ENCODE measurements at regions not wholly inside any gene's neighbourhood (a gene's known extent, or its start where the extent isn't known, plus 50 kb on each side); places are given as distances from the start of the nearest gene placed in this dataset.
"Not testable (repeated sequence)": the region's sequence is repeated elsewhere in the genome, so short reads cannot be mapped to it uniquely, and the experiment has no call there.

DNA sequence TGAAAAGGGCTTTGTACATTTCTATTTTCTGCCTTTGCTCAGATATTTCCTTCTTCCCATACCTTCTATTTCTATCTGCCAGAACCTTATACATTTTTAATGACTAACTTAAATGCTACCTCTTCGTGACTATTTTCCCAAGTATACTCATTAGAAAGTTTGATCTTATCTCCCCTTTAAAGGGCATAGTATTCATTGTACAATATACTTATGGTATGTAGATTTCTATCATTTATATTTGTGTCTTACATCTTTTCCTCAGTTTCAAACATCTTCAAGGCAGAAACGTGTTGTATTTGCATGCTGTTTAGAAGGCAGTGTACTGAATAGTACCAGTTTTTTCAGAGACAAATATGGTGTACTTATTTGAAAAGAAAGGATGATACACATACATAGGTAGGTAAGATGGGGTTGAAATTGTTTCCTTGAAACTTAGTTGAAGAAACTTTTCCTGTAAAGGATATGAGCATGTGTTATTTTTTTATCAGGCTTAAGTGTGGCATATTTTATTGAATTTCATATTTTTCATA, 518.1 kb upstream of the NUDT12 start:
- DNase-seq, result no peak

- not testable (repeated sequence) for DNase-seq
Observed at GRCh38 chr5:104079861-104080645, 517.5 kb upstream of the NUDT12 start.

GRCh38 chr5:104071887-104072286, 509.3 kb upstream of the NUDT12 start:
- no peak for DNase-seq

GRCh38 chr5:104062621-104063377, 500.2 kb upstream of the NUDT12 start:
- no peak for DNase-seq

DNA sequence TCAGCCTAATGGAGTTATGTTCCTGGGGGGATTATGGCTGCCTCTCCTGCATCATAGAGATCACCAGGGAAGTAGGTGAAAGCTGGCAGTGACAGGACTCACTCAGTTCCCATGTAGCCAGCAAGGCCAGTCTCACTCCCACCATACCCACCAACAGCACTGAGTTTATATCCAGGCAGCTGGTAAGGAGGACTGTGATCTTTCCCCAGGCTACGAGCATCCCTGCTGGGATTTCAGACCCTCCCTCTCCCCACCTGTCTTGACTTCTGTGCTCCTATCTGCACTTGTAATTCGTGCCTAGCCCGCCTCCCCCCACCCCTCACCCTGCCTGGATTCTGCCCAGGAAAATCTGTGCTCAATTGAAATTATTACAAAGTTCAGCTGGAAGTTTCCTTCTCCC, 499.1 kb upstream of the NUDT12 start:
- DNase-seq, result no peak

GRCh38 chr5:104053353-104053649, 490.7 kb upstream of the NUDT12 start:
- DNase-seq, result no peak

GRCh38 chr5:104052558-104053352, 490.2 kb upstream of the NUDT12 start:
- no peak for DNase-seq

- no peak for DNase-seq
Observed at GRCh38 chr5:104050436-104050835, 487.8 kb upstream of the NUDT12 start.

- no peak for DNase-seq
Observed at GRCh38 chr5:104049752-104050151, 487.2 kb upstream of the NUDT12 start.

DNA sequence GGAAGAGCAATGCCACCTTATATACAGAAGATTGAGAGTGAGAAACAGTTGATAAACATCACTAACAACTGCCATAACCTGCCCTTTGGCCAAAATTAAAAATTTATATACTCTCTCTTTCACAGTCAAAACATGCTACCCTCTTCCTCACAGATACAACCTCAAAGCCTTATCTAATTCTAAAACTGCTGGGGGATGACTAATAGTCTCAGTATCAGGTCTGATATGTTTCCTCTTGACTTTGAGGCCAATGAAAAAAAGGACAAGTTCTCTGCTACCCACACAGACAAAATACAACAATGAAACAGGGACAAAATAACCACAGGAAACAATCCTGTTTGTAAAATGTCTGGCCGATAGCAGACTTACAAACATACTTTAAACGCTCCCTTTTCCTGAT, 485.6 kb upstream of the NUDT12 start:
- no peak for DNase-seq

DNA sequence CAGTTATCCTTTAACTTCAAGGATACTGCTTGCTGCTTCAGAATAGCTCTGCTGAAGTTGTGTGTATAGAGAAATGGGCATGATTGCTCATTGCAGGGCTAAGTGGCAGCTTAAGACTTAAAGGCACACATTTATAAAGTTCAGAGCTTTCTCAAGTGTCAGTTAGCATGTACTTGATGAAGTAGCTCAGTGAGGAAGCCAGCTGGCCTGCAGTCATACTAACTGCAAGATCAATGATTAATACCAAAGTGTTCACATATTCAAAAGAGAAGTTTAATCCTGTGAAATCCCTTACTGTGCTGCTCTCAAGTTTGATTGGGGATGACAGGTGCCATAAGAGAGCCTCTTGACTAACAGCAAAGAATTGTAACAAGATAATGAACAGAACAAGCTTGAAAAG, 483.4 kb upstream of the NUDT12 start:
- DNase-seq, result no peak

DNA sequence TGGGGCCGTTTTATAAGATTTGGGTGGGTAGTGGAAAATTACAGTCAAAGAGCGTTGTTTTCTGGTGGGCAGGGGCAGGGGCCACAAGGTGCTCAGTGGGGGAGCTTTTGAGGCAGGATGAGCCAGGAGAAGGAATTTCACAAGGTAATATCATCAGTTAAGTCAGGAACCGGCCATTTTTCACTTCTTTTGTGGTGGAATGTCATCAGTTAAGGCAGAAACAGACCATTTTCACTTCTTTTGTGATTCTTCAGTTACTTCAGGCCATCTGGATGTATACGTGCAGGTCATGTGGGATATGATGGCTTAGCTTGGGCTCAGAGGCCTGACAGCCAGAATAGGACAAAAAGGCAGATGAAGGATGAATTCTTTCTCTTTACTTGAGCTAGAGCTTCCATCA, 477.3 kb upstream of the NUDT12 start:
- not testable (repeated sequence) for DNase-seq

DNA sequence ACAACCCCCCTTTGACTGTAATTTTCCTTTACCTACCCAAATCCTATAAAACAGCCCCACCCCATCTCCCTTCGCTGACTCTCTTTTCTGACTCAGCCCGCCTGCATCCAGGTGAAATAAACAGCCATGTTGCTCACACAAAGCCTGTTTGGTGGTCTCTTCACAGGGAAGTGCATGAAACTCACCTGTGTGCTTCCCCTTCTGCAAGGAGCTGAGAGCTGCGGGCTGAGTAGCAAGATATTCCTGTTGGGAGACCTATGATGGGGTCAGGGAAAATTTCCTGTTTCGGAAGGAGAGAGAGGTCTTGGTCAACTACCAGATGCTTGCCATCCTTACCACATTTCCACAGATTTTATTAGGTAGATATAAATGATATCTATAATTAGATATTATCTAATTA, 474.5 kb upstream of the NUDT12 start:
- DNase-seq, result not testable (repeated sequence)

- not testable (repeated sequence) for DNase-seq
Observed at GRCh38 chr5:104033186-104033585, 470.6 kb upstream of the NUDT12 start.

- DNase-seq, result no peak
Observed at GRCh38 chr5:104024538-104024937, 461.9 kb upstream of the NUDT12 start.

GRCh38 chr5:104023739-104024138, 461.1 kb upstream of the NUDT12 start:
- DNase-seq, result no peak

- no peak for DNase-seq
Observed at GRCh38 chr5:104019956-104020355, 457.4 kb upstream of the NUDT12 start.

DNA sequence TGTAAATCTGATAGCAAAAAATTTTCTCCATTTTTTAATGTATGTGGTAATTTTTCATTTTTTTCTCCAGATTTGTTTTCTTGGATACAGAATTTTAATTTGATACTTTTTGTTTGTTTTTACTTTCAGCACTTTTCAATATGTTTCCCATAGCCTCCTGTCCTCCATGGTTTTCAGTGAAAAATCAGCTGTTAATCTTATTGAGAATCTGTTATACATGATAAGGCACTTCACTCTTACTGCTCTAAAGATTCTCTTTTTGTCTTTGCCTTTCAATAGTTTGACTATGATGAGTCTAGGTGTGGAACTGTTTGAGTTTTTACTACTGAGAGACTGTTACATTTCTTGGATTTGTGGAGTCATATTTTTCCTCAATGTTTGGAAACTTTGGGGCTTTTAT, 455.7 kb upstream of the NUDT12 start:
- no peak for DNase-seq

DNA sequence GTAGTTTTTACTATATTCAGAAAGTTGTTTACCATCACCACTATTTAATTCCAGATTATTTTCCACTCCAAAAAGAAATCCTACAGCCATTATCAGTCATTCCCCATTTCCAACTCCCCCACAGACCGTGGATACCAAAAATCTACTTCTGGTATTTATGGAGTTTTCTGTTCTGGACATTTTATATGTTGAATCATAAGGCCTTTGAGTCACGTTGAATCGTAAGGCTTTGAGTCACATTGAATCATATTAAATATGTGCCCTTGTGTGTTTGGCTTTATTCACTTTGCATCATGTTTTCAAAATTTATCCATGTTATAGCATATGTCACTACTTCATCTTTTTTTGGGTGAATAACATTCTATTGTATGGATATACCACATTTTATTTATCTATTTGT, 454.1 kb upstream of the NUDT12 start:
- DNase-seq, result no peak

GRCh38 chr5:104015765-104016164, 453.2 kb upstream of the NUDT12 start:
- no peak for DNase-seq

DNA sequence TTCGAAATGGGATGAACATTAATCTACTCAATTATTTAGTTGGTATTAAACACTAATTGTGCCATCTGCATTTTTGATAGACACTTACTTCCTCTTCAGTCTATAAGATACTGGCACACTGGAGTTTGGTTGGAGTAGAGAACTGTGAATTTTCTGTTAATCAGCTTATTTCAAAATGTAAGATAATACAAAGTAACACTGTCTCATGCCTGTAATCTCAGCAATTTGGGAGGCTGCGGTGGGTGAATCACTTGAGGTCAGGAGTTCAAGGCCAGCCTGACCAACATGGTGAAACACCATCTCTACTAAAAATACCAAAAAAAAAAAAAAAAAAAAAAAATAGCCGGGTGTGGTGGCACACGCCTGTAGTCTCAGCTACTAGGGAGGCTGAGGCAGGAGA, 440.2 kb upstream of the NUDT12 start:
- DNase-seq, result not testable (repeated sequence)

- no peak for DNase-seq
Observed at GRCh38 chr5:104001136-104001535, 438.5 kb upstream of the NUDT12 start.

GRCh38 chr5:103993031-103993430, 430.4 kb upstream of the NUDT12 start:
- no peak for DNase-seq

GRCh38 chr5:103990064-103990463, 427.5 kb upstream of the NUDT12 start:
- no peak for DNase-seq
